Peyer's patch (tissue), 4 donors: ENCODE measurements at regions not wholly inside any gene's neighbourhood (a gene's known extent, or its start where the extent isn't known, plus 50 kb on each side); places are given as distances from the start of the nearest gene placed in this dataset.

Source experiments
- POLR2A ChIP-seq, 2 donors: fragments of 450-650 bp; IDR thresholded peaks; one replicate each; pipeline ENCODE4 v1.5.1; 2017; ENCODE audit warnings: antibody characterized with exemption in 2 of 2, mild to moderate bottlenecking in 2 of 2, moderate library complexity in 2 of 2
- TF ChIP-seq, protein P1 (sequence below), 6 experiments: fragments of 450-650 bp in 4 of 6; fragments of 200-600 bp in 2 of 6; sonication (generic) in 1 of 6; IDR thresholded peaks; one replicate each; pipeline ENCODE4 v1.5.1; 2017 to 2019; ENCODE audit warnings: antibody characterized with exemption in 6 of 6, mild to moderate bottlenecking in 3 of 6, moderate library complexity in 1 of 6

DNA sequence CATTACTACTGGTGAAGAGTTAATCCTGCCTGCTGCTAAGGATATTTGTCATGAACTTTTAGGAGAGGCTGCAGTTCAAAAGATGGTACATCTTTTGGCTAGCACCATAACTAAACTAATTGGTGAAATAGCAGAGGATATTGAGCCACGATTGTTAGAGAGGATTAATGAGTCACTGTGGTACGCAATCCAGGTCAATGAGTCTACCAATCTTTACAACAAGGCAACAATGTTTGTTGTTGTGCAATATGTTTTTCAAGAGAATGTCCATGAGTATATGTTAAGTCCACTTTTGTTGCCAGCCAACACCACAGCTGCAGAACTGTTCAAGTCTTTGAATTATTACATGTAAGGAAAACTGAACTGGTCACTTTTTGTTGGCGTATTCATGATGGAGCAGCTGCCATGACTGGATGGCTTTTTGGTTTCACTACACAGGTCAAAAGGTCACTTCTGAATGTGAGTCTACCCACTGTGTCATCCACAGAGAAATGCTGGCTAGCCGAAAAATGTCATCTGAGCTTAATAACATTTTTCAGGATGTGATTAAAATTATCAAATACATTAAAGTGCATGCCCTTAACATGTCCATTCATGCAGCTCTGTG, 402.6 kb upstream of the KIF2B start:
- TF ChIP-seq, protein P1, sequence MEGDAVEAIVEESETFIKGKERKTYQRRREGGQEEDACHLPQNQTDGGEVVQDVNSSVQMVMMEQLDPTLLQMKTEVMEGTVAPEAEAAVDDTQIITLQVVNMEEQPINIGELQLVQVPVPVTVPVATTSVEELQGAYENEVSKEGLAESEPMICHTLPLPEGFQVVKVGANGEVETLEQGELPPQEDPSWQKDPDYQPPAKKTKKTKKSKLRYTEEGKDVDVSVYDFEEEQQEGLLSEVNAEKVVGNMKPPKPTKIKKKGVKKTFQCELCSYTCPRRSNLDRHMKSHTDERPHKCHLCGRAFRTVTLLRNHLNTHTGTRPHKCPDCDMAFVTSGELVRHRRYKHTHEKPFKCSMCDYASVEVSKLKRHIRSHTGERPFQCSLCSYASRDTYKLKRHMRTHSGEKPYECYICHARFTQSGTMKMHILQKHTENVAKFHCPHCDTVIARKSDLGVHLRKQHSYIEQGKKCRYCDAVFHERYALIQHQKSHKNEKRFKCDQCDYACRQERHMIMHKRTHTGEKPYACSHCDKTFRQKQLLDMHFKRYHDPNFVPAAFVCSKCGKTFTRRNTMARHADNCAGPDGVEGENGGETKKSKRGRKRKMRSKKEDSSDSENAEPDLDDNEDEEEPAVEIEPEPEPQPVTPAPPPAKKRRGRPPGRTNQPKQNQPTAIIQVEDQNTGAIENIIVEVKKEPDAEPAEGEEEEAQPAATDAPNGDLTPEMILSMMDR (IDR thresholded peaks at IDR 0.05), result no peak
- no peak for TF ChIP-seq POLR2A (IDR thresholded peaks at IDR 0.05)
